GM21723 (cell line): ENCODE measurements at regions not wholly inside any gene's neighbourhood (a gene's known extent, or its start where the extent isn't known, plus 50 kb on each side); places are given as distances from the start of the nearest gene placed in this dataset.

Experiments
- ATAC-seq: cut with Tn5 transposase; IDR thresholded peaks from one replicate; pipeline ENCODE4 v1.9.1; 2021; ENCODE audit warnings: mild to moderate bottlenecking, moderate library complexity; ENCODE audit not compliant: unreplicated experiment

GRCh38 chr2:14826518-14826917 lies 194.0 kb downstream of the LRATD1 start:
- no peak for ATAC-seq

- ATAC-seq: no peak
These were observed 194.9 kb downstream of the LRATD1 start for GRCh38 chr2:14827226-14828023.

- ATAC-seq: no peak
These were observed 195.7 kb downstream of the LRATD1 start for GRCh38 chr2:14828223-14828622.

- no peak for ATAC-seq
These were observed 196.5 kb downstream of the LRATD1 start for GRCh38 chr2:14828968-14829367.

GRCh38 chr2:14831458-14831857 lies 198.9 kb downstream of the LRATD1 start:
- ATAC-seq: no peak

GRCh38 chr2:14843507-14844204 lies 211.1 kb downstream of the LRATD1 start:
- ATAC-seq: peak; percentile 60

GRCh38 chr2:14855751-14856150 lies 223.2 kb downstream of the LRATD1 start:
- ATAC-seq: no peak

- ATAC-seq: no peak
These were observed 228.7 kb downstream of the LRATD1 start for GRCh38 chr2:14861181-14861580.

GRCh38 chr2:14866736-14867352 lies 234.3 kb downstream of the LRATD1 start:
- ATAC-seq: no peak

GRCh38 chr2:14867853-14868252 lies 235.3 kb downstream of the LRATD1 start:
- no peak for ATAC-seq

GRCh38 chr2:14872779-14873325 lies 240.3 kb downstream of the LRATD1 start:
- ATAC-seq: no peak

- no peak for ATAC-seq
These were observed 249.3 kb downstream of the LRATD1 start for GRCh38 chr2:14881651-14882327.

GRCh38 chr2:14884651-14885050 lies 252.1 kb downstream of the LRATD1 start:
- ATAC-seq: no peak

- ATAC-seq: no peak
These were observed 259.0 kb downstream of the LRATD1 start for GRCh38 chr2:14891546-14891945.

- no peak for ATAC-seq
These were observed 264.0 kb downstream of the LRATD1 start for GRCh38 chr2:14896330-14897030.

- no peak for ATAC-seq
These were observed 267.3 kb downstream of the LRATD1 start for GRCh38 chr2:14899621-14900414.

GRCh38 chr2:14901737-14902136 lies 269.2 kb downstream of the LRATD1 start:
- no peak for ATAC-seq

- ATAC-seq: no peak
These were observed 270.4 kb downstream of the LRATD1 start for GRCh38 chr2:14902953-14903352.

- ATAC-seq: peak; percentile 100
These were observed 271.3 kb downstream of the LRATD1 start for GRCh38 chr2:14903709-14904374.
